Uterus (tissue), 2 donors: ENCODE measurements at regions not wholly inside any gene's neighbourhood (a gene's known extent, or its start where the extent isn't known, plus 50 kb on each side); places are given as distances from the start of the nearest gene placed in this dataset.

Experiments used
- POLR2A ChIP-seq, 2 donors: fragments of 450-650 bp; IDR thresholded peaks; one replicate each; pipeline ENCODE4 v1.6.1; 2016; ENCODE audit warnings: antibody characterized with exemption in 2 of 2, mild to moderate bottlenecking in 1 of 2, moderate library complexity in 1 of 2
- TF ChIP-seq, protein P1 (sequence below), 4 experiments: fragments of 200-600 bp in 2 of 4; fragments of 450-650 bp in 2 of 4; sonication (generic) in 2 of 4; IDR thresholded peaks; one replicate each; pipeline ENCODE4 v1.5.1; 2016 to 2019; ENCODE audit warnings: antibody characterized with exemption in 4 of 4, mild to moderate bottlenecking in 2 of 4, moderate library complexity in 1 of 4

DNA sequence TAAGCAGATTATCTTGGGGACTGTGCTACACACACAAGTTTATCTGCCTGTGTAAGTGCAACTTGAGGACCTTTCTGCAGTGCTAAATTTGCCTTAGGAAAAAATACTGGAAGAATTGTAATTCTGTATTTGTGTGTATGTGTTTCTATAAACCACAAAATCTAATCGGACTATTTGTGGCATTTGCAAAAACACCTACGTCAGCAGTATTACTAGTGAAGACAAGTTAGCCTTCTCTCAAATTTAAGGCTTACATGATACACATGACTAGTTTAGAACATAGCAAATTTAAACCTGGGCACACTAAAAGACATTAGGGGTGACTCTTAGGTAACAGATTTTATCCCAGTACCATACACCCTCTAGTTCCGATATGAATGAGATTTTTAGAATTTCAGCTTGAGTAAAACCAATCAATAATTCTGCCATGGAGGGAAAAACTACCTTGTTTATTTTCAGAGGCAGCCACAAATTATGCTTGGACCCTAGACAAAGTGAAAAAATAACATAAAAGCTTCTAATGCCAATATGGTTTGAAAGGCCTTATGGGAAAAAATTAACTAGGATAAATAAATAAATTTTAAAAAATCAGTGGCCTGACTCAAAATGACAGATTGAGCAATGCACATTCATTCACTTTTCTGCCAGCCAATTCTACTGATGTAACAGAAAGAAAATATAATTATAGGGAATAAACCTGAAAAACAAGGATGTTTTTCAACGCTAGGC lies 176.4 kb downstream of the SNCA start:
- no peak for TF ChIP-seq POLR2A (IDR thresholded peaks at IDR 0.05)
- TF ChIP-seq, protein P1, sequence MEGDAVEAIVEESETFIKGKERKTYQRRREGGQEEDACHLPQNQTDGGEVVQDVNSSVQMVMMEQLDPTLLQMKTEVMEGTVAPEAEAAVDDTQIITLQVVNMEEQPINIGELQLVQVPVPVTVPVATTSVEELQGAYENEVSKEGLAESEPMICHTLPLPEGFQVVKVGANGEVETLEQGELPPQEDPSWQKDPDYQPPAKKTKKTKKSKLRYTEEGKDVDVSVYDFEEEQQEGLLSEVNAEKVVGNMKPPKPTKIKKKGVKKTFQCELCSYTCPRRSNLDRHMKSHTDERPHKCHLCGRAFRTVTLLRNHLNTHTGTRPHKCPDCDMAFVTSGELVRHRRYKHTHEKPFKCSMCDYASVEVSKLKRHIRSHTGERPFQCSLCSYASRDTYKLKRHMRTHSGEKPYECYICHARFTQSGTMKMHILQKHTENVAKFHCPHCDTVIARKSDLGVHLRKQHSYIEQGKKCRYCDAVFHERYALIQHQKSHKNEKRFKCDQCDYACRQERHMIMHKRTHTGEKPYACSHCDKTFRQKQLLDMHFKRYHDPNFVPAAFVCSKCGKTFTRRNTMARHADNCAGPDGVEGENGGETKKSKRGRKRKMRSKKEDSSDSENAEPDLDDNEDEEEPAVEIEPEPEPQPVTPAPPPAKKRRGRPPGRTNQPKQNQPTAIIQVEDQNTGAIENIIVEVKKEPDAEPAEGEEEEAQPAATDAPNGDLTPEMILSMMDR (IDR thresholded peaks at IDR 0.05): no peak
